Choroid plexus epithelial cell (primary cell): ENCODE measurements at regions not wholly inside any gene's neighbourhood (a gene's known extent, or its start where the extent isn't known, plus 50 kb on each side); places are given as distances from the start of the nearest gene placed in this dataset.
"Not testable (repeated sequence)": the region's sequence is repeated elsewhere in the genome, so short reads cannot be mapped to it uniquely, and the experiment has no call there.

Experiments
- DNase-seq: peaks from one replicate; pipeline ENCODE4 v3.0.0-alpha.2; 2010; ENCODE audit warnings: low read depth
- H3K4me3 ChIP-seq: 2 replicates; pipeline ENCODE4 v1.5.1; 2011; ENCODE audit warnings: low read depth, mild to moderate bottlenecking, control low read depth, low read length, moderate library complexity
- CTCF ChIP-seq: conservative IDR thresholded peaks from 2 replicates; pipeline ENCODE4 v1.5.1; 2011; ENCODE audit warnings: low read depth, mild to moderate bottlenecking, control low read depth, inconsistent platforms, low read length, moderate library complexity

GRCh38 chr13:87952377-87952776 is 281.2 kb downstream of the SLITRK5 start:
- no peak for TF ChIP-seq CTCF
- no peak for DNase-seq
- no peak overlapping the region for H3K4me3 ChIP-seq

- DNase-seq, result no peak
- TF ChIP-seq CTCF, result no peak
- H3K4me3 ChIP-seq, result no peak overlapping the region
These were observed 282.2 kb downstream of the SLITRK5 start for GRCh38 chr13:87953381-87953780.

GRCh38 chr13:87954091-87954490 is 282.9 kb downstream of the SLITRK5 start:
- DNase-seq, result no peak
- no peak overlapping the region for H3K4me3 ChIP-seq
- TF ChIP-seq CTCF, result no peak

GRCh38 chr13:87961546-87961945 is 290.4 kb downstream of the SLITRK5 start:
- DNase-seq, result no peak
- TF ChIP-seq CTCF, result no peak
- no peak overlapping the region for H3K4me3 ChIP-seq

- H3K4me3 ChIP-seq, result no peak overlapping the region
- no peak for TF ChIP-seq CTCF
- DNase-seq, result no peak
These were observed 301.4 kb downstream of the SLITRK5 start for GRCh38 chr13:87972568-87972967.

- no peak for TF ChIP-seq CTCF
- peak; percentile 1 for DNase-seq
- H3K4me3 ChIP-seq, result no peak overlapping the region
These were observed 303.9 kb downstream of the SLITRK5 start for GRCh38 chr13:87975035-87975434.

GRCh38 chr13:87976650-87977049 is 305.5 kb downstream of the SLITRK5 start:
- DNase-seq, H3K4me3 ChIP-seq: not testable (repeated sequence)

- no peak overlapping the region for H3K4me3 ChIP-seq
- DNase-seq, result no peak
- TF ChIP-seq CTCF, result no peak
These were observed 310.2 kb downstream of the SLITRK5 start for GRCh38 chr13:87981416-87981815.
